ENCODE measurements at regions not wholly inside any gene's neighbourhood (a gene's known extent, or its start where the extent isn't known, plus 50 kb on each side); places are given as distances from the start of the nearest gene placed in this dataset.
"Not testable (repeated sequence)": the region's sequence is repeated elsewhere in the genome, so short reads cannot be mapped to it uniquely, and the experiment has no call there.

- not testable (repeated sequence) for TF ChIP-seq CTCF, POLR2A (IDR thresholded peaks at IDR 0.05)
Measured at GRCh38 chr21:35466681-35467080, 417.6 kb upstream of the RUNX1 start.

Measured in thyroid gland (tissue), 4 donors.